ENCODE measurements at regions not wholly inside any gene's neighbourhood (a gene's known extent, or its start where the extent isn't known, plus 50 kb on each side); places are given as distances from the start of the nearest gene placed in this dataset.

GRCh38 chr9:92185096-92185495 lies 69.9 kb upstream of the SPTLC1 start:
- DNase-seq (ENCODE audit: extremely low spot score, unreplicated experiment), result no peak
- Mint-ChIP-seq H3K27me3 (peaks cover 3% of the 10 kb centered on the region), H3K27ac (no peak overlapping the region), H3K4me1 (ENCODE audit: unreplicated experiment) (no peaks in the 10 kb centered on the region), H3K9me3 (peaks cover 8% of the 10 kb centered on the region), H3K4me3 (no peak overlapping the region), H3K36me3 (no peaks in the 10 kb centered on the region)
- TF ChIP-seq, protein P1, sequence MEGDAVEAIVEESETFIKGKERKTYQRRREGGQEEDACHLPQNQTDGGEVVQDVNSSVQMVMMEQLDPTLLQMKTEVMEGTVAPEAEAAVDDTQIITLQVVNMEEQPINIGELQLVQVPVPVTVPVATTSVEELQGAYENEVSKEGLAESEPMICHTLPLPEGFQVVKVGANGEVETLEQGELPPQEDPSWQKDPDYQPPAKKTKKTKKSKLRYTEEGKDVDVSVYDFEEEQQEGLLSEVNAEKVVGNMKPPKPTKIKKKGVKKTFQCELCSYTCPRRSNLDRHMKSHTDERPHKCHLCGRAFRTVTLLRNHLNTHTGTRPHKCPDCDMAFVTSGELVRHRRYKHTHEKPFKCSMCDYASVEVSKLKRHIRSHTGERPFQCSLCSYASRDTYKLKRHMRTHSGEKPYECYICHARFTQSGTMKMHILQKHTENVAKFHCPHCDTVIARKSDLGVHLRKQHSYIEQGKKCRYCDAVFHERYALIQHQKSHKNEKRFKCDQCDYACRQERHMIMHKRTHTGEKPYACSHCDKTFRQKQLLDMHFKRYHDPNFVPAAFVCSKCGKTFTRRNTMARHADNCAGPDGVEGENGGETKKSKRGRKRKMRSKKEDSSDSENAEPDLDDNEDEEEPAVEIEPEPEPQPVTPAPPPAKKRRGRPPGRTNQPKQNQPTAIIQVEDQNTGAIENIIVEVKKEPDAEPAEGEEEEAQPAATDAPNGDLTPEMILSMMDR (conservative IDR thresholded peaks at IDR 0.05), result no peak

GRCh38 chr9:92184041-92184564 lies 68.9 kb upstream of the SPTLC1 start:
- Mint-ChIP-seq H3K36me3 (no peaks in the 10 kb centered on the region), H3K9me3 (peaks cover 8% of the 10 kb centered on the region), H3K27me3 (peaks cover 3% of the 10 kb centered on the region), H3K4me3 (no peak overlapping the region), H3K27ac (no peak overlapping the region), H3K4me1 (ENCODE audit: unreplicated experiment) (no peaks in the 10 kb centered on the region)
- TF ChIP-seq, protein P1 (conservative IDR thresholded peaks at IDR 0.05), result no peak
- no peak for DNase-seq (ENCODE audit: extremely low spot score, unreplicated experiment)

DNA sequence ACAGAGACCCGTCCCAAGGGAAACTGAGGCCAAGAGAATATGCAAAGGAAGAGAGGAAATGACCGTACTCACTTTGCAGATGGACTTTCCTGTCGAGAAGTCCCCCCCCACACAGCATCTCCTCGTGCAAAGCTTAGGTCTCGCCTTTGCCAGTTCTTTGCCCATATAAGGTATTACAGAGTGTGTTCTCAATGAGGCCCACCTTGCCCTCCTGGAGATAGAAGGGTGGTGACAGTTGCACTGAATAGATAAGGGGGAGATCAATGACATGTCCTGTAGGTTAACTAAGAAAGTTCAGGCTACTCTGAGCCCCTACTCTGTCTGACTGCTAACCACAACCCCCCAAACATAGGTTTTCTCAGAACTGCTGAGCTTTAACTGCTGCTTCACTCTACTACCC lies 68.2 kb upstream of the SPTLC1 start:
- TF ChIP-seq, protein P1 (conservative IDR thresholded peaks at IDR 0.05), result no peak
- no peaks in the 10 kb centered on the region for H3K36me3 Mint-ChIP-seq
- peaks cover 3% of the 10 kb centered on the region for H3K27me3 Mint-ChIP-seq
- no peaks in the 10 kb centered on the region for H3K4me1 Mint-ChIP-seq (ENCODE audit: unreplicated experiment)
- no peak for DNase-seq (ENCODE audit: extremely low spot score, unreplicated experiment)
- H3K27ac Mint-ChIP-seq, result no peak overlapping the region
- peaks cover 8% of the 10 kb centered on the region for H3K9me3 Mint-ChIP-seq
- H3K4me3 Mint-ChIP-seq, result no peak overlapping the region

- Mint-ChIP-seq H3K4me1 (ENCODE audit: unreplicated experiment) (no peaks in the 10 kb centered on the region), H3K36me3 (no peaks in the 10 kb centered on the region), H3K4me3 (no peak overlapping the region), H3K27ac (no peak overlapping the region), H3K9me3 (peaks cover 8% of the 10 kb centered on the region), H3K27me3 (peaks cover 3% of the 10 kb centered on the region)
- TF ChIP-seq, protein P1 (conservative IDR thresholded peaks at IDR 0.05), result no peak
- no peak for DNase-seq (ENCODE audit: extremely low spot score, unreplicated experiment)
Measured at GRCh38 chr9:92181296-92181695, 66.1 kb upstream of the SPTLC1 start.

DNA sequence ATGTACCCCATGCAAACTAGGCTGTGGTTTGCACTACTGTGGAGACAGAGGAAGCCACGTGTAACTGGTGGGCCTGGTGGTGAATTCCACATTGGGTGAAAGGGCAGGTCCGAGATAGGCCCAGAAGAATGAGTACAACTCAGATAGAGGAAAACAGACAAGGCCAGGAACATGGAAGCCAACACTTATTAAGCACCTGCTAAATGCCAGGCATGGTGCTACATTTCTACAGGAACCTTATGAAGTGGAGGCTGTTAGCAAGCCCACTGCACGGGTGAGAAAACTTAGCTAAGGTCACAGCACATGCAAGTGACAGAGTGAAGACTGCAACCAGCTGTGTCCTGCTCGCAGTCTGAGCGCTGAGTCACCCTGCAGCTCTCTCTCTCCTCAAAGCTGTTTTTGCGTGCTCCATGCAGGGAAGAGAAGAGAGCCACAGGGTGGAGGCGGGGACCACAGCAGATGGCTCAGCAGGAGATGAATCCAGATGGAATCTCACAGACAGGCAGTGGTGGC lies 65.5 kb upstream of the SPTLC1 start:
- DNase-seq (ENCODE audit: extremely low spot score, unreplicated experiment), result no peak
- no peak overlapping the region for H3K4me3 Mint-ChIP-seq
- H3K27ac Mint-ChIP-seq, result no peak overlapping the region
- H3K27me3 Mint-ChIP-seq, result peaks cover 3% of the 10 kb centered on the region
- TF ChIP-seq, protein P1 (conservative IDR thresholded peaks at IDR 0.05), result no peak
- H3K4me1 Mint-ChIP-seq (ENCODE audit: unreplicated experiment), result no peaks in the 10 kb centered on the region
- H3K9me3 Mint-ChIP-seq, result peaks cover 8% of the 10 kb centered on the region
- no peaks in the 10 kb centered on the region for H3K36me3 Mint-ChIP-seq

DNA sequence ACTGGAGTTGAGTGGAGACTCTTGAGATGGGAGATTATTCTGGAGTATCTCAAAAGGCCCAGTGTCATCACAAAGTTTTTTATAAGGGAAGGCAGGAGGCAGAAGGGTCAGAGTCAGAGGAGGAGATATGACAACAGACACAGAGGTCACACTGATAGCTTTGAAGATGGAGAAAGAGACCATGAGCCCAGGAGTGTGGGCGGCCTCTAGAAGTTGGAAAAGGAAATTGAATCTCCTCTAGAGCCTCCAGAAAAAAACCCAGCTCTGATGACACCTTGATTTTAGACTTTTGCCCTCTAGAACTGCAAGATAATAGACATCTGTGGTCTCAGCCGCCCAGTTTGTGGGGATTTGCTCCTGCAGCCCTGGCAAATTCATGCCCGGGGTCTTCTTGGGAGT lies 64.8 kb upstream of the SPTLC1 start:
- no peak for DNase-seq (ENCODE audit: extremely low spot score, unreplicated experiment)
- peaks cover 3% of the 10 kb centered on the region for H3K27me3 Mint-ChIP-seq
- H3K4me3 Mint-ChIP-seq, result no peak overlapping the region
- H3K9me3 Mint-ChIP-seq, result peaks cover 8% of the 10 kb centered on the region
- TF ChIP-seq, protein P1 (conservative IDR thresholded peaks at IDR 0.05), result no peak
- H3K27ac Mint-ChIP-seq, result no peak overlapping the region
- no peaks in the 10 kb centered on the region for H3K36me3 Mint-ChIP-seq
- H3K4me1 Mint-ChIP-seq (ENCODE audit: unreplicated experiment), result no peaks in the 10 kb centered on the region

Data from type B pancreatic cell (in vitro differentiated cells).